OCI-LY3 (cell line): ENCODE measurements at regions not wholly inside any gene's neighbourhood (a gene's known extent, or its start where the extent isn't known, plus 50 kb on each side); places are given as distances from the start of the nearest gene placed in this dataset.

ENCODE experiments used
- H2AFZ ChIP-seq: fragments of 200-600, 300-600 bp; shearing (Covaris generic); 2 replicates; pipeline ENCODE4 v1.6.0; 2014; ENCODE audit warnings: antibody characterized with exemption, low read depth, low read length
- H3K27ac ChIP-seq: fragments of 200-600, 300-600 bp; sonication (generic); 2 replicates; pipeline ENCODE4 v1.5.1; 2014; ENCODE audit warnings: mild to moderate bottlenecking, low read length, moderate library complexity, mixed read lengths
- H3K27me3 ChIP-seq: fragments of 200-600, 300-600 bp; sonication (generic); 2 replicates; pipeline ENCODE4 v1.6.1; 2014; ENCODE audit warnings: low read depth, low read length, mixed read lengths
- H3K36me3 ChIP-seq: fragments of 200-600, 300-600 bp; sonication (generic); replicated peaks from 2 replicates; pipeline ENCODE3; 2014; ENCODE audit warnings: low read depth, low read length, mixed read lengths
- H3K4me1 ChIP-seq: fragments of 300-600, 200-600 bp; sonication (generic); 2 replicates; pipeline ENCODE4 v1.6.1; 2014; ENCODE audit warnings: low read length, mixed read lengths
- H3K4me2 ChIP-seq: fragments of 200-600, 300-600 bp; sonication (generic); 2 replicates; pipeline ENCODE4 v1.6.1; 2014; ENCODE audit warnings: low read length, mixed read lengths
- H3K4me3 ChIP-seq: fragments of 300-600, 200-600 bp; sonication (generic); 2 replicates; pipeline ENCODE4 v1.5.1; 2014; ENCODE audit warnings: antibody characterized with exemption, mild to moderate bottlenecking, low read length, moderate library complexity
- H3K79me2 ChIP-seq: fragments of 300-600, 200-600 bp; shearing (Covaris generic); 2 replicates; pipeline ENCODE4 v1.6.1; 2014; ENCODE audit warnings: mild to moderate bottlenecking, low read length, mixed read lengths
- H3K9ac ChIP-seq: fragments of 300-600, 200-600 bp; shearing (Covaris generic); 2 replicates; pipeline ENCODE4 v1.6.0; 2014; ENCODE audit warnings: mild to moderate bottlenecking, low read length, moderate library complexity
- H3K9me3 ChIP-seq: fragments of 200-600, 300-600 bp; shearing (Covaris generic); 2 replicates; pipeline ENCODE4 v1.6.1; 2014; ENCODE audit warnings: low read length, mixed read lengths; ENCODE audit not compliant: insufficient read depth
- H4K20me1 ChIP-seq: fragments of 200-600, 300-600 bp; sonication (generic); 2 replicates; pipeline ENCODE4 v1.6.1; 2016; ENCODE audit warnings: low read length, mixed read lengths; ENCODE audit not compliant: insufficient read depth
- CTCF ChIP-seq: fragments of 200-600, 300-600 bp; sonication (generic); IDR thresholded peaks from 2 replicates; pipeline ENCODE4 v1.5.1; 2014; ENCODE audit warnings: antibody characterized with exemption, low read length, low read depth
- EZH2phosphoT487 ChIP-seq: fragments of 200-600 bp; shearing (Covaris generic); IDR thresholded peaks from 2 replicates; pipeline ENCODE4 v1.6.1; 2018; ENCODE audit warnings: antibody characterized with exemption, mixed run types, low read depth

GRCh38 chr2:175464311-175464670, 282.8 kb upstream of the ATP5MC3 start:
- H4K20me1 ChIP-seq, result no peaks in the 10 kb centered on the region
- no peaks in the 10 kb centered on the region for H3K79me2 ChIP-seq
- no peak overlapping the region for H2AFZ ChIP-seq
- no peaks in the 10 kb centered on the region for H3K9me3 ChIP-seq
- no peaks in the 10 kb centered on the region for H3K27me3 ChIP-seq
- H3K4me2 ChIP-seq, result no peak overlapping the region
- H3K9ac ChIP-seq, result no peak overlapping the region
- TF ChIP-seq EZH2phosphoT487, result no peak
- no peak overlapping the region for H3K4me3 ChIP-seq
- no peak overlapping the region for H3K27ac ChIP-seq
- H3K4me1 ChIP-seq, result peaks cover 9% of the 10 kb centered on the region
- H3K36me3 ChIP-seq, result no peaks in the 10 kb centered on the region

- Histone ChIP-seq H3K36me3 (no peaks in the 10 kb centered on the region), H4K20me1 (no peaks in the 10 kb centered on the region), H3K9ac (no peak overlapping the region), H2AFZ (no peak overlapping the region), H3K79me2 (no peaks in the 10 kb centered on the region), H3K4me3 (no peak overlapping the region), H3K4me2 (no peak overlapping the region), H3K27ac (no peak overlapping the region), H3K4me1 (peaks cover 7% of the 10 kb centered on the region), H3K9me3 (no peaks in the 10 kb centered on the region), H3K27me3 (no peaks in the 10 kb centered on the region)
- TF ChIP-seq EZH2phosphoT487 (no peak), CTCF (no peak)
Measured at GRCh38 chr2:175463589-175464310, 282.2 kb upstream of the ATP5MC3 start.

GRCh38 chr2:175463169-175463568, 281.7 kb upstream of the ATP5MC3 start:
- H3K9me3 ChIP-seq, result no peaks in the 10 kb centered on the region
- H3K27me3 ChIP-seq, result no peaks in the 10 kb centered on the region
- no peaks in the 10 kb centered on the region for H3K79me2 ChIP-seq
- peaks cover 1% of the 10 kb centered on the region for H3K4me1 ChIP-seq
- no peak overlapping the region for H3K27ac ChIP-seq
- no peak overlapping the region for H3K9ac ChIP-seq
- H3K4me2 ChIP-seq, result no peak overlapping the region
- H3K36me3 ChIP-seq, result no peaks in the 10 kb centered on the region
- no peak for TF ChIP-seq EZH2phosphoT487
- TF ChIP-seq CTCF, result no peak
- H2AFZ ChIP-seq, result no peak overlapping the region
- H3K4me3 ChIP-seq, result no peak overlapping the region
- no peaks in the 10 kb centered on the region for H4K20me1 ChIP-seq

- TF ChIP-seq CTCF, result no peak
- TF ChIP-seq EZH2phosphoT487, result no peak
- Histone ChIP-seq H3K27ac (no peak overlapping the region), H3K4me3 (no peak overlapping the region), H3K4me1 (no peaks in the 10 kb centered on the region), H3K36me3 (no peaks in the 10 kb centered on the region), H3K9me3 (no peaks in the 10 kb centered on the region), H3K9ac (no peak overlapping the region), H3K27me3 (no peaks in the 10 kb centered on the region), H3K79me2 (no peaks in the 10 kb centered on the region), H3K4me2 (no peak overlapping the region), H4K20me1 (no peaks in the 10 kb centered on the region), H2AFZ (no peak overlapping the region)
Measured at GRCh38 chr2:175462246-175462645, 280.7 kb upstream of the ATP5MC3 start.
